ENCODE measurements at regions not wholly inside any gene's neighbourhood (a gene's known extent, or its start where the extent isn't known, plus 50 kb on each side); places are given as distances from the start of the nearest gene placed in this dataset.

DNA sequence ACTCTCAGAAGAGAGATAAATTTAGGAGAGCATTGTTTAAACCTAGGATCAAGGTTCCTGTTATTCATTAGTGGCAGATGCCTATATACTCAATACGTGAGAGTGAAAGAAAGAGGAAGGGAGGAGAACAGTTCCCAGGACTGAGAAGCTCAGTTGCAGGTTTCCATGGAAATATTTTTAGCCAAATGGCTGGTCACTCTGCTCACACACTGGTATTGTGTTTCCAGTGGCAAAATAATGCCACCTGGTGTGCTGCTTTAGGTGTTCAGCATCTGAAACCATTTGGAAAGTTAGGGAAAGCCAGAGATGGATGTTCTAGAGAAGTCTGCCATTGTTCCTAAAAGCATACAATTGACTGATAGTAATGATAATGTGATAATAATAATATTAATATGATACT, 827.7 kb downstream of the SORCS3 start:
- Histone ChIP-seq H4K8ac (ENCODE audit: low read depth in 2 of 2, low read length in 2 of 2) (no peak overlapping the region), H2BK20ac (ENCODE audit: low read depth, low read length) (no peak overlapping the region), H2BK5ac (ENCODE audit: low read depth, low read length, poor library complexity, severe bottlenecking) (no peak overlapping the region), H3K56ac (ENCODE audit: extremely low read depth, insufficient read depth, low read length) (no peak overlapping the region), H3K9ac (ENCODE audit: low read depth, low read length) (no peak overlapping the region), H3K23ac (ENCODE audit: low read depth, low read length) (no peak overlapping the region), H2BK120ac (ENCODE audit: low read depth, low read length) (no peak overlapping the region), H3K9me3 (ENCODE audit: control insufficient read depth, insufficient read depth, low read length) (peaks cover 3% of the 10 kb centered on the region), H3K9me1 (ENCODE audit: insufficient read depth, low read length) (no peaks in the 10 kb centered on the region), H4K5ac (ENCODE audit: low read depth, low read length) (no peak overlapping the region), H2BK15ac (ENCODE audit: low read depth, low read length) (no peak overlapping the region), H3K4ac (ENCODE audit: low read depth, low read length) (no peak overlapping the region), H3K14ac (replicated peaks; ENCODE audit: low read depth, low read length) (no peak overlapping the region), H2AK5ac (ENCODE audit: low read depth, low read length) (no peak overlapping the region), H3K4me2 (ENCODE audit: low read depth, low read length) (no peak overlapping the region), H3K79me1 (ENCODE audit: low read depth in 1 of 2, low read length in 2 of 2) (no peaks in the 10 kb centered on the region), H3K4me3 (ENCODE audit: insufficient read depth, low read depth, low read length) (no peak overlapping the region), H3K18ac (ENCODE audit: low read depth, low read length) (no peak overlapping the region), H3K36me3 (ENCODE audit: control insufficient read depth, insufficient read depth, low read length) (no peaks in the 10 kb centered on the region), H2AFZ (replicated peaks; ENCODE audit: low read length, poor library complexity) (no peak overlapping the region), H4K91ac (ENCODE audit: insufficient read depth, low read depth, low read length) (no peak overlapping the region), H3K27ac (ENCODE audit: insufficient read depth, low read length) (no peak overlapping the region), H3K27me3 (ENCODE audit: control insufficient read depth, insufficient read depth, low read length) (no peaks in the 10 kb centered on the region), H4K20me1 (ENCODE audit: insufficient read depth, low read length) (no peaks in the 10 kb centered on the region), H3K4me1 (ENCODE audit: control insufficient read depth, insufficient read depth, low read length) (no peaks in the 10 kb centered on the region), H2AK9ac (replicated peaks; ENCODE audit: low read depth, low read length, poor library complexity) (no peak overlapping the region)
- ATAC-seq (ENCODE audit: low read depth) (no peak), DNase-seq (no peak)
- intact Hi-C loops (cut with micrococcal nuclease), result no loop called here
- ChIA-PET POLR2A (ENCODE audit: unreplicated experiment) (no interaction called here), CTCF (no interaction called here)
- BruUV-seq (replicated peaks), result no TSS peak
- in situ Hi-C loops (cut with MboI; ENCODE audit: low sequenced_read_pairs), result no loop called here
- WGBS, 2 experiments (ENCODE audit: extremely low coverage in 2 of 2, insufficient read length in 1 of 2), result no CpG with 5 or more reads among the region's 1 CpG
- TF ChIP-seq NFE2L2 (IDR thresholded peaks at IDR 0.05; ENCODE audit: low read depth, low read length) (no peak), RCOR1 (IDR thresholded peaks at IDR 0.05; ENCODE audit: insufficient replicate concordance, low read length) (no peak), RAD21 (IDR thresholded peaks at IDR 0.05; ENCODE audit: low read length) (no peak), SMC3 (IDR thresholded peaks at IDR 0.05; ENCODE audit: low read depth, low read length) (no peak)
- TF ChIP-seq, protein P1, sequence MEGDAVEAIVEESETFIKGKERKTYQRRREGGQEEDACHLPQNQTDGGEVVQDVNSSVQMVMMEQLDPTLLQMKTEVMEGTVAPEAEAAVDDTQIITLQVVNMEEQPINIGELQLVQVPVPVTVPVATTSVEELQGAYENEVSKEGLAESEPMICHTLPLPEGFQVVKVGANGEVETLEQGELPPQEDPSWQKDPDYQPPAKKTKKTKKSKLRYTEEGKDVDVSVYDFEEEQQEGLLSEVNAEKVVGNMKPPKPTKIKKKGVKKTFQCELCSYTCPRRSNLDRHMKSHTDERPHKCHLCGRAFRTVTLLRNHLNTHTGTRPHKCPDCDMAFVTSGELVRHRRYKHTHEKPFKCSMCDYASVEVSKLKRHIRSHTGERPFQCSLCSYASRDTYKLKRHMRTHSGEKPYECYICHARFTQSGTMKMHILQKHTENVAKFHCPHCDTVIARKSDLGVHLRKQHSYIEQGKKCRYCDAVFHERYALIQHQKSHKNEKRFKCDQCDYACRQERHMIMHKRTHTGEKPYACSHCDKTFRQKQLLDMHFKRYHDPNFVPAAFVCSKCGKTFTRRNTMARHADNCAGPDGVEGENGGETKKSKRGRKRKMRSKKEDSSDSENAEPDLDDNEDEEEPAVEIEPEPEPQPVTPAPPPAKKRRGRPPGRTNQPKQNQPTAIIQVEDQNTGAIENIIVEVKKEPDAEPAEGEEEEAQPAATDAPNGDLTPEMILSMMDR (conservative IDR thresholded peaks at IDR 0.05; ENCODE audit: low read depth, low read length), result no peak
- dilution Hi-C loops (cut with HindIII; ENCODE audit: low sequenced_read_pairs, unreplicated experiment), result no loop called here
